Activated T-helper 17 cell treated with anti-CD3 and anti-CD28 coated beads, Interleukin-2, amount 50 U/mL, for 72 hours (primary cell): ENCODE measurements at regions not wholly inside any gene's neighbourhood (a gene's known extent, or its start where the extent isn't known, plus 50 kb on each side); places are given as distances from the start of the nearest gene placed in this dataset.
A peak's percentile ranks its signal among the peaks of the same experiment; 100 is the strongest.
"Not testable (repeated sequence)": the region's sequence is repeated elsewhere in the genome, so short reads cannot be mapped to it uniquely, and the experiment has no call there.

Experiments
- ATAC-seq: fragments of 150-1000 bp; cut with Tn5 transposase; replicated peaks from 2 replicates; pipeline ENCODE4 v1.10.0; 2021; ENCODE audit warnings: mild to moderate bottlenecking, moderate library complexity
- H3K27ac Mint-ChIP-seq: one replicate; pipeline ENCODE4 v1.8.0; 2022; ENCODE audit warnings: mixed read lengths
- H3K27me3 Mint-ChIP-seq: one replicate; pipeline ENCODE4 v1.8.0; 2022; ENCODE audit warnings: mixed read lengths
- H3K36me3 Mint-ChIP-seq: one replicate; pipeline ENCODE4 v1.8.0; 2022; ENCODE audit warnings: low read depth, mild to moderate bottlenecking, mixed read lengths
- H3K4me1 Mint-ChIP-seq: one replicate; pipeline ENCODE4 v1.8.0; 2022; ENCODE audit warnings: mixed read lengths
- H3K4me3 Mint-ChIP-seq: one replicate; pipeline ENCODE4 v1.8.0; 2022; ENCODE audit warnings: mild to moderate bottlenecking, mixed read lengths
- H3K9me3 Mint-ChIP-seq: one replicate; pipeline ENCODE4 v1.8.0; 2022; ENCODE audit warnings: mixed read lengths

- H3K27ac Mint-ChIP-seq, H3K4me3 Mint-ChIP-seq, H3K27me3 Mint-ChIP-seq, H3K36me3 Mint-ChIP-seq, H3K4me1 Mint-ChIP-seq, ATAC-seq: not testable (repeated sequence)
- peaks cover 17% of the 10 kb centered on the region for H3K9me3 Mint-ChIP-seq
These were observed 112.7 kb downstream of the TENT5C start for GRCh38 chr1:117718596-117718995.

GRCh38 chr1:117719004-117719403 lies 113.2 kb downstream of the TENT5C start:
- no peak for ATAC-seq
- Mint-ChIP-seq H3K36me3 (no peaks in the 10 kb centered on the region), H3K27me3 (peaks cover 4% of the 10 kb centered on the region), H3K27ac (peak overlapping the region; percentile 67), H3K9me3 (peaks cover 20% of the 10 kb centered on the region), H3K4me1 (peaks cover 8% of the 10 kb centered on the region), H3K4me3 (no peak overlapping the region)

GRCh38 chr1:117732065-117732797 lies 126.4 kb downstream of the TENT5C start:
- Mint-ChIP-seq H3K27ac (no peak overlapping the region), H3K4me1 (peaks cover 14% of the 10 kb centered on the region), H3K9me3 (peaks cover 7% of the 10 kb centered on the region), H3K27me3 (no peaks in the 10 kb centered on the region), H3K36me3 (no peaks in the 10 kb centered on the region), H3K4me3 (no peak overlapping the region)
- ATAC-seq, result no peak

GRCh38 chr1:117732956-117733355 lies 127.1 kb downstream of the TENT5C start:
- Mint-ChIP-seq H3K4me3 (no peak overlapping the region), H3K4me1 (peaks cover 14% of the 10 kb centered on the region), H3K27me3 (no peaks in the 10 kb centered on the region), H3K36me3 (no peaks in the 10 kb centered on the region), H3K9me3 (no peaks in the 10 kb centered on the region), H3K27ac (no peak overlapping the region)
- ATAC-seq, result no peak

- Mint-ChIP-seq H3K4me1 (peaks cover 14% of the 10 kb centered on the region), H3K27ac (peak overlapping the region; percentile 97), H3K4me3 (peak overlapping the region; percentile 92), H3K27me3 (no peaks in the 10 kb centered on the region), H3K9me3 (no peaks in the 10 kb centered on the region), H3K36me3 (no peaks in the 10 kb centered on the region)
- ATAC-seq, result no peak
These were observed 128.6 kb downstream of the TENT5C start for GRCh38 chr1:117734403-117734802.

- peak; percentile 71 for ATAC-seq
- no peaks in the 10 kb centered on the region for H3K36me3 Mint-ChIP-seq
- peak overlapping the region; percentile 92 for H3K4me3 Mint-ChIP-seq
- no peaks in the 10 kb centered on the region for H3K27me3 Mint-ChIP-seq
- no peaks in the 10 kb centered on the region for H3K9me3 Mint-ChIP-seq
- peaks cover 14% of the 10 kb centered on the region for H3K4me1 Mint-ChIP-seq
- peak overlapping the region; percentile 97 for H3K27ac Mint-ChIP-seq
These were observed 129.5 kb downstream of the TENT5C start for GRCh38 chr1:117735045-117735992.

- H3K27me3 Mint-ChIP-seq, result no peaks in the 10 kb centered on the region
- no peak overlapping the region for H3K4me3 Mint-ChIP-seq
- H3K36me3 Mint-ChIP-seq, result no peaks in the 10 kb centered on the region
- ATAC-seq, result no peak
- no peaks in the 10 kb centered on the region for H3K9me3 Mint-ChIP-seq
- peaks cover 8% of the 10 kb centered on the region for H3K4me1 Mint-ChIP-seq
- H3K27ac Mint-ChIP-seq, result no peak overlapping the region
These were observed 133.7 kb downstream of the TENT5C start for GRCh38 chr1:117739504-117739903.

GRCh38 chr1:117740496-117740895 lies 134.6 kb downstream of the TENT5C start:
- H3K4me3 Mint-ChIP-seq, result no peak overlapping the region
- no peaks in the 10 kb centered on the region for H3K27me3 Mint-ChIP-seq
- H3K27ac Mint-ChIP-seq, result no peak overlapping the region
- no peaks in the 10 kb centered on the region for H3K36me3 Mint-ChIP-seq
- no peak for ATAC-seq
- no peaks in the 10 kb centered on the region for H3K9me3 Mint-ChIP-seq
- H3K4me1 Mint-ChIP-seq, result peaks cover 2% of the 10 kb centered on the region

GRCh38 chr1:117746565-117746964 lies 140.7 kb downstream of the TENT5C start:
- ATAC-seq, H3K4me3 Mint-ChIP-seq, H3K4me1 Mint-ChIP-seq, H3K36me3 Mint-ChIP-seq, H3K9me3 Mint-ChIP-seq, H3K27ac Mint-ChIP-seq: not testable (repeated sequence)
- H3K27me3 Mint-ChIP-seq, result peaks cover 19% of the 10 kb centered on the region

- no peak for ATAC-seq
- no peaks in the 10 kb centered on the region for H3K36me3 Mint-ChIP-seq
- H3K4me3 Mint-ChIP-seq, result no peak overlapping the region
- peaks cover 19% of the 10 kb centered on the region for H3K27me3 Mint-ChIP-seq
- H3K9me3 Mint-ChIP-seq, result peaks cover 6% of the 10 kb centered on the region
- no peak overlapping the region for H3K27ac Mint-ChIP-seq
- H3K4me1 Mint-ChIP-seq, result no peaks in the 10 kb centered on the region
These were observed 141.8 kb downstream of the TENT5C start for GRCh38 chr1:117747605-117748004.

GRCh38 chr1:117751321-117751720 lies 145.5 kb downstream of the TENT5C start:
- ATAC-seq, result no peak
- no peak overlapping the region for H3K27ac Mint-ChIP-seq
- H3K27me3 Mint-ChIP-seq, result peaks cover 16% of the 10 kb centered on the region
- no peak overlapping the region for H3K4me3 Mint-ChIP-seq
- no peaks in the 10 kb centered on the region for H3K4me1 Mint-ChIP-seq
- no peaks in the 10 kb centered on the region for H3K9me3 Mint-ChIP-seq
- H3K36me3 Mint-ChIP-seq, result no peaks in the 10 kb centered on the region

- no peaks in the 10 kb centered on the region for H3K36me3 Mint-ChIP-seq
- H3K4me3 Mint-ChIP-seq, result no peak overlapping the region
- H3K27me3 Mint-ChIP-seq, result peaks cover 25% of the 10 kb centered on the region
- H3K4me1 Mint-ChIP-seq, result no peaks in the 10 kb centered on the region
- ATAC-seq, result no peak
- no peaks in the 10 kb centered on the region for H3K9me3 Mint-ChIP-seq
- H3K27ac Mint-ChIP-seq, result no peak overlapping the region
These were observed 146.8 kb downstream of the TENT5C start for GRCh38 chr1:117752661-117753060.

GRCh38 chr1:117753232-117753631 lies 147.4 kb downstream of the TENT5C start:
- ATAC-seq, result no peak
- no peaks in the 10 kb centered on the region for H3K36me3 Mint-ChIP-seq
- no peaks in the 10 kb centered on the region for H3K9me3 Mint-ChIP-seq
- peaks cover under 1% of the 10 kb centered on the region for H3K4me1 Mint-ChIP-seq
- peaks cover 25% of the 10 kb centered on the region for H3K27me3 Mint-ChIP-seq
- H3K27ac Mint-ChIP-seq, result no peak overlapping the region
- no peak overlapping the region for H3K4me3 Mint-ChIP-seq

- Mint-ChIP-seq H3K4me3 (no peak overlapping the region), H3K9me3 (no peaks in the 10 kb centered on the region), H3K27ac (no peak overlapping the region), H3K27me3 (peaks cover 22% of the 10 kb centered on the region), H3K4me1 (peaks cover 4% of the 10 kb centered on the region), H3K36me3 (no peaks in the 10 kb centered on the region)
- peak; percentile 64 for ATAC-seq
These were observed 147.8 kb downstream of the TENT5C start for GRCh38 chr1:117753652-117754051.
